CMK (cell line): ENCODE measurements at regions not wholly inside any gene's neighbourhood (a gene's known extent, or its start where the extent isn't known, plus 50 kb on each side); places are given as distances from the start of the nearest gene placed in this dataset.
"Not testable (repeated sequence)": the region's sequence is repeated elsewhere in the genome, so short reads cannot be mapped to it uniquely, and the experiment has no call there.

Source experiments
- DNase-seq: peaks from one replicate; pipeline ENCODE4 v3.0.0-alpha.2; 2010; ENCODE audit warnings: low read depth

- DNase-seq, result no peak
Measured at GRCh38 chr3:59189939-59190338, 140.1 kb upstream of the CFAP20DC start.

GRCh38 chr3:59189526-59189925 lies 139.7 kb upstream of the CFAP20DC start:
- no peak for DNase-seq

DNA sequence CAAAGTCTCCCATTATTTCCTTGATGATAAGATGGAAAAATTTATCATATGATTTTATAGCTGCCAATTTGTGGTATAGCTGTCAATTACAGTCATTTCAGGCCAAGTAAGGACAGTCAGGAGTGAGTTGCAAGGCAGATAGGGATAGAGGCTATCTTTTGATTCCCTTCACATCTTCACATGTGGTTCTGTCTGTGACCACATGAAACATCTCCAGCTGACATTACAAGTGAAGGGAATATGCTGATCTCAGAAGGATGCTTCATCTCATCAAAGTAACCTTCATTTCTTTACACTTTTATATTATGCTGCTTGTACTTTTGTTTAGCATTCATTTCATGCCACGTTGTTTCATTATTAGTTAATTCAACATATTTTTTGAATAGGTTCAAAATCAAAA lies 136.9 kb upstream of the CFAP20DC start:
- DNase-seq, result no peak

DNA sequence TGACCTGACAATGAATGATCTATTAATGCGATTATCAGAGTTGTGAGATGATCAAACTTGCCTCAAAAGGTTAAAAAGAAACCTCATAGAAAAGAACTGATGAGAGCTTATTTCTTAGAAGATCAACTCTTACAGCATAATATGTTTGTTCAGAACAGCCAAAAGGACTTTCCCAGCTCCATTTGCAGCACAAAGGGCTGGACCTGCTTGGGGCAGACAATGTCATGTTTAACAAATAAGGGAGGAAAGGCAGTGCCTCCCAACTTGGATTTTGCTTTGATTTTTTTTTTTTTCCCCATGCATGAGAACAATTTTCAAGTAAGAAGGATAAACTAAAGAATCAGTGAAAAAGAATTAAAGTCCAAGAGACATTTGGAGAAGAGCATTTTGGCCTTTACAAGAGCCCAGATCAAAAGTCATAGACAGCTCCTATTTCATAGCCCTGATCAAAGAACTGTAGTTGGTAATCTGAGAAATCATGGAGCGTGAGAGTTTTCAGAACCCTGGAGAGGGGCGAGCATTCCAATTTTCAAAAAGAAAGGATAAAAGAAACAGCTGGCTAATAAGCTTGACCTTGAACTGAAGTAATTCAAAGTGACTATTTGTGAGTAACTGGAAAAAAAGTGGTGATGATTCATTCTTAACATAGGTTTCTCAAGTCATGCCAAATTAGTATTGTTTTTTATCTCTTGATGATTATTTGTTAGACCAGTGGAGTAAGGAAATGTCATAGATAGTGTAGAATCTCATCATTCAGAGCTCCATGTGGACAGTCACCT lies 136.0 kb upstream of the CFAP20DC start:
- DNase-seq, result no peak

DNA sequence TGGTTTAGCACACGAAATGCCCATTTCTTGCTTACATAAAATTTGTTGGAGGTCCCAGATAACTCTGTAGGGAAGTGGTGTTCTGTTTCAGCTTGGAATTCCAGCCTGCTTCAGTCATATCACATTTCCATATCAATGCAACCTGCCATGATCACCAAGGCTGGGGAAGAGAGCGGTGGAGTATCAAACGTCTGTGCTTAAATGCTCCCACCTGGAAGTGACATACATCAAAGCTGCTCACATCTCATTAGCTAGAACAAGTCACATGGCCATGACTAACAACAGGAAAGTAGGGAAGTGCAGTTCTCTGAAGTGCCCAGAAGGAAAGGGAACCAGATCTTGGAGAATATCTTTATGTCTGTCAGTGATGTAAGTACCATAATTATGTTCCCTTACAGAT lies 130.2 kb upstream of the CFAP20DC start:
- no peak for DNase-seq

GRCh38 chr3:59178698-59179097 lies 128.9 kb upstream of the CFAP20DC start:
- DNase-seq, result no peak

DNA sequence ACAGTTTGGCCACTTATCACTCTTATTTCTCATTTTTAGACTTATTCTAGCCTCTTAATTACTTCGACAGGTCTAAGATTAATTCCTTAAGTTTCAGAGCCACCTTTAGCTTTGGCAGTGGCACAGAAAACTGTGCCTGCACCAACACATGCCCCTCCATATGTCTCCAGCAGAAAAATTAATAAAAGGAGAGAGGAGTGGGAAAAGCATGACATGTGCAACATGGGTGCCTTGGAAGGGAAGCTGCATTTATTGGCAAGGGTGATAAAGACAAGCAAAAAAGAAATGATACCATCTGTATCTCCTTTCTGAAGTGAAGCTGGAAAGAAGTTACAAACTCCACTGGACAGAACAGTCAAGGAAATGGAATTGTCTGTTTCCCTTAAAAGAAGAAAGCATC lies 121.7 kb upstream of the CFAP20DC start:
- DNase-seq, result no peak

GRCh38 chr3:59170166-59170565 lies 120.3 kb upstream of the CFAP20DC start:
- not testable (repeated sequence) for DNase-seq

- no peak for DNase-seq
Measured at GRCh38 chr3:59167756-59168155, 117.9 kb upstream of the CFAP20DC start.

DNA sequence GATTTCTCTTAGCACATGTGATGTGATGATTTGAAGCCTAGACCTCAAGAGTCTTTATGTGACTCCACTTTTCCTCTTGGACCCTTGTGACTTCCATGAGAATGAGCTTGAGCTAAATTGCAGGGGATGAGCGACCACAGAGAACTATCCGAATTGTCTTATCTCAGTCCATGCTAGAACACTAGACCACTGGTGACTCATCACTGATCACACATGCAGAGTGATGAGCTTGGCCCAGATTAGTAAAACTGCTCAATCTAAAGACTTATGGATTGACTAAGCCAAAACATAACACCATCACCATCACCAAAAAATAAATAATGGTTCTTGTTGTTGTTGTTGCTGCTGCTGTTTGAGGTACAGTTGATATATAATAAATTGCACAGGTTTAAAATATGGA lies 114.1 kb upstream of the CFAP20DC start:
- DNase-seq, result no peak

- DNase-seq, result no peak
Measured at GRCh38 chr3:59161048-59161447, 111.2 kb upstream of the CFAP20DC start.

GRCh38 chr3:59160133-59160746 lies 110.4 kb upstream of the CFAP20DC start:
- no peak for DNase-seq

GRCh38 chr3:59153648-59154047 lies 103.8 kb upstream of the CFAP20DC start:
- DNase-seq, result no peak

GRCh38 chr3:59152943-59153342 lies 103.1 kb upstream of the CFAP20DC start:
- no peak for DNase-seq

GRCh38 chr3:59150039-59150438 lies 100.2 kb upstream of the CFAP20DC start:
- no peak for DNase-seq

DNA sequence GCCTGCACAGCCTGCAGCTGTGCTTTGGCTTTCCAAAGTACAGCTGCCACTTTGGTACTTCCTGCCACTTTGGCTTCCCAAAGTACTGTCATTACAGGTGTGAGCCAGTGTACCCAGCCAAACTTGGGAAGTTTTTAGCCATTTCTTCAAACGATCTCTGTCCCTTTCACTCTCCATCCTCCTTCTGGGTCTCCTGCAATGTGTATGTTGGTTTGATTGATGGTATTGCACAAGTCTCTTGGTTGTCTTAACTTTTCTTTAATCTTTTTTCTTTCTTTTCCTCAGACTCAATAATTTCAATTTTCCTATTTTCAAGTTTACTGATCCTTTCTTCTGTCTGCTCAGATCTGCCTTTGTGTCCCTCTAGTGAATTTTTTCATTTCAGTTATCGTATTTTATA lies 99.3 kb upstream of the CFAP20DC start:
- no peak for DNase-seq

DNA sequence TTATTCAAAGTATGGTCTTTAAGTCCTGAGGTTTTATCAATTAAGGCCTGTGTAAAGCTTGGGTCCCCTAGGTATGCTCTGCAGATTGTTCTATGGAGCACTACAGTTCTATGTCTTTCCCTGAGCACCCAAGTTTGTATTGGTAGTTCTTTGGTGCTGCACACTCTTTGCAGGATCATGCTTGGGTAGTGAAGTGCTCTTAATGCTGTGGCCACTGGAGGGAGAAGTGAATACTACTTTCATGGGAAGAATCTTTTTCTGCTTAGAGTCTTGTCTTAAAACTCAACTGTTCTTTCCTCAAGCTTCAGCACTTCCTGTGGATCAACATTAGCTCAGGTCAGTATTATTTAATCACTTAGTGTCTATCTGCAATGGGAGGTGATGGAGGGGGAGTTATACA lies 93.6 kb upstream of the CFAP20DC start:
- no peak for DNase-seq

DNA sequence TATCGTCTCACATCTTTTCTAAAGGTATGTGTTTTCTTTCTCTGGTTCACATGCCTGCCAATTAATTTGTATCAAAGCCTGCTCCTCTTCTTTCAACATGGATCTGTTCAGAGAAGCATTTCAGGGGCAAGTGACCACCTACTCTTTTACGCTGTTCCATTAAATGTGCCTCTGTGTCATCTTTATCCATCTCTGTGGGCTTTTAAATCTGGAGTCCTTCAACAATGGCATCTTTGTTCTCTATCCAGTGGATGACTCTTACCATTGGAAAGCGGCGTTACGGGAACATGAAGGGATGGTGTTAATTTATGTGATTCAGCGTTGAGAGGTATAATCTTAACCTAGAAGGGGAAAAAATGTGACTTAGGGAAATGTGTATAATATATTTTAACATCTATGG lies 92.7 kb upstream of the CFAP20DC start:
- DNase-seq, result no peak

DNA sequence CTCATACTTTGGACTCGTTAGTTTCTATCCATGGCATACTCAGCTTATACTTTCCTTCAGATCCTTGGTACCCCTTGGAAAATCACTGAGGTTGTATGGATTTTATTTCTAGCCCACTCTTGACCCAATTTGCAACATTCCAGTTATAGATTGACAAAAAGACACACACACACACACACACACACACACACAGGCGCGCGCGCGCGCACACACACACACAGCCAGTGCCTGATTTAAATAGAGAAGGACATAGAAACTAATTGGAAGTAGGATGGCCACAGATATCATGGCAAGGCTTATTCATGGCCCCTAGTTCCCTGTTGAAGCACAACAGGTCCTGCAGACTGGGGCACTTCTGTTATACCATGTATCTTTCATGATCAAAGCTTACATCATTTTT lies 89.1 kb upstream of the CFAP20DC start:
- DNase-seq, result no peak

DNA sequence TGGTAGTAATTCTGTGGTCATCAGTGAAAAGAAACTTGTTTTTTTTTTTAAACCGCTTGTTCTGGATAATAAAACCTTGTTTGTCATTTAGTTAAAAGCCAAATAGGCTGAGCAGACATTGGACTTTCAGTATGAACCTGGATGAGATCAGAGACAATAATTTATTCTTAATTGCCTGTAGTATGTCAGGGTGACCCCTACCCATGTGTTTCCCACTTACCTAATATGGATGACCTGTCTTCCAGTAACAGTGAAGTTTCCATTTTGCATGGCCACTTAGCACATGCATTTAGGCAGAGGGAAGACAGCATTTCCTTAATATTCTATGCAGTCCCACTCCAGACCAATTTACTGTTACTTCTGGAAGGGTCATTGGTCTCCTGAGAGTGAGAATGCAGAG lies 87.6 kb upstream of the CFAP20DC start:
- no peak for DNase-seq

- DNase-seq, result no peak
Measured at GRCh38 chr3:59136081-59136480, 86.3 kb upstream of the CFAP20DC start.

GRCh38 chr3:59135096-59135495 lies 85.3 kb upstream of the CFAP20DC start:
- no peak for DNase-seq

DNA sequence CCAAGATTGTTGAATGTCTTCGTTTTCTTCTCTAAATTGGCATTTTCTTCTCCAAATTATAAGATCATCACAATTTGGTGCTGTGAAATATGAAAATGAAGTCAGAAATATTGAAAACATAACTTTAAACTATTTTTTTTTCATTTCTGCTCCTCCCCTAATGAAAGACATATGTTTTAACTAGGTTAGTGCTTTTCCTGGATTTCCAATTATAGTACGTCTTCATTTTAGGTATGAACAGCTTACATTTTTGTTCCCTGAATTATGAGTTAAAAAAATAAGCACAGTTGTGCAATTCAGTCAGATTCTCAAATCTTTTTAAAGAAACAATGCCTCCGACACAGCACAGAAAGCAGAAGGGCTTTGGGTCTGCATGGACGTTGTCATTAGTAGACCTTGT lies 83.5 kb upstream of the CFAP20DC start:
- DNase-seq, result no peak
